Osteocyte (in vitro differentiated cells): ENCODE measurements at regions not wholly inside any gene's neighbourhood (a gene's known extent, or its start where the extent isn't known, plus 50 kb on each side); places are given as distances from the start of the nearest gene placed in this dataset.
A peak's percentile ranks its signal among the peaks of the same experiment; 100 is the strongest.

Experiments used
- DNase-seq: peaks from one replicate; pipeline ENCODE4 v3.0.0; 2021; ENCODE audit warnings: mixed read lengths; ENCODE audit not compliant: unreplicated experiment; ENCODE audit errors: extremely low spot score
- H3K27ac Mint-ChIP-seq: one replicate; pipeline ENCODE4 v1.8.0; 2021; ENCODE audit warnings: mild to moderate bottlenecking, mixed read lengths; ENCODE audit not compliant: unreplicated experiment
- H3K27me3 Mint-ChIP-seq: one replicate; pipeline ENCODE4 v1.8.0; 2021; ENCODE audit warnings: mixed read lengths; ENCODE audit not compliant: unreplicated experiment
- H3K36me3 Mint-ChIP-seq: one replicate; pipeline ENCODE4 v1.8.0; 2021; ENCODE audit warnings: mixed read lengths; ENCODE audit not compliant: unreplicated experiment
- H3K4me1 Mint-ChIP-seq: one replicate; pipeline ENCODE4 v1.8.0; 2021; ENCODE audit warnings: mixed read lengths; ENCODE audit not compliant: unreplicated experiment
- H3K4me3 Mint-ChIP-seq: one replicate; pipeline ENCODE4 v1.8.0; 2021; ENCODE audit warnings: mild to moderate bottlenecking, moderate library complexity, mixed read lengths; ENCODE audit not compliant: unreplicated experiment
- H3K9me3 Mint-ChIP-seq: one replicate; pipeline ENCODE4 v1.8.0; 2021; ENCODE audit warnings: mixed read lengths; ENCODE audit not compliant: unreplicated experiment
- TF ChIP-seq, protein P1 (sequence below): fragments of 200-600 bp; sonication (generic); IDR thresholded peaks from 2 replicates; pipeline ENCODE4 v1.5.0; 2021; ENCODE audit warnings: antibody characterized with exemption, mild to moderate bottlenecking, moderate library complexity

DNA sequence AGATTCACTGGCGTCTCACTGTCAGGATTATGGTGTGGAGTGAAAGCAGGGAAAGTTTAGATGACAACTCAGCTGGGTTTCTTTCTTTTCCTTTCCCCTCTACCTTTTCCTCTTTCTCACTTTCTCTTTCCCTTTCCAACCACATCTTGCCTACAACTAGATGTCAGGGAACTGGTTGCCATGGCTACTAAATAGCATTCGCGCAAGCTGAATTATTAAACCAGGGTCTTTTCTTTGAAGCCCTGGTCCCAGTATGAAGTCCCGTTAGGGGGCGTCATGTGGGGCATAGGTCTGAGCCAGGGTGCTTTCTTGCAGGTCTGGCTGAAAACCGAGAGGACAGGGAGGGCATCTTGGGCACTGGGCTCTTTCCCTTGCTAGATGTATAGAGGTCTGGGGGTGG is 168.4 kb upstream of the CACNA1E start:
- H3K9me3 Mint-ChIP-seq, result no peaks in the 10 kb centered on the region
- no peak for DNase-seq
- TF ChIP-seq, protein P1, sequence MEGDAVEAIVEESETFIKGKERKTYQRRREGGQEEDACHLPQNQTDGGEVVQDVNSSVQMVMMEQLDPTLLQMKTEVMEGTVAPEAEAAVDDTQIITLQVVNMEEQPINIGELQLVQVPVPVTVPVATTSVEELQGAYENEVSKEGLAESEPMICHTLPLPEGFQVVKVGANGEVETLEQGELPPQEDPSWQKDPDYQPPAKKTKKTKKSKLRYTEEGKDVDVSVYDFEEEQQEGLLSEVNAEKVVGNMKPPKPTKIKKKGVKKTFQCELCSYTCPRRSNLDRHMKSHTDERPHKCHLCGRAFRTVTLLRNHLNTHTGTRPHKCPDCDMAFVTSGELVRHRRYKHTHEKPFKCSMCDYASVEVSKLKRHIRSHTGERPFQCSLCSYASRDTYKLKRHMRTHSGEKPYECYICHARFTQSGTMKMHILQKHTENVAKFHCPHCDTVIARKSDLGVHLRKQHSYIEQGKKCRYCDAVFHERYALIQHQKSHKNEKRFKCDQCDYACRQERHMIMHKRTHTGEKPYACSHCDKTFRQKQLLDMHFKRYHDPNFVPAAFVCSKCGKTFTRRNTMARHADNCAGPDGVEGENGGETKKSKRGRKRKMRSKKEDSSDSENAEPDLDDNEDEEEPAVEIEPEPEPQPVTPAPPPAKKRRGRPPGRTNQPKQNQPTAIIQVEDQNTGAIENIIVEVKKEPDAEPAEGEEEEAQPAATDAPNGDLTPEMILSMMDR, result no peak
- H3K27me3 Mint-ChIP-seq, result peaks cover 58% of the 10 kb centered on the region
- H3K4me1 Mint-ChIP-seq, result peaks cover 5% of the 10 kb centered on the region
- H3K4me3 Mint-ChIP-seq, result no peak overlapping the region
- H3K27ac Mint-ChIP-seq, result no peak overlapping the region
- no peaks in the 10 kb centered on the region for H3K36me3 Mint-ChIP-seq

DNA sequence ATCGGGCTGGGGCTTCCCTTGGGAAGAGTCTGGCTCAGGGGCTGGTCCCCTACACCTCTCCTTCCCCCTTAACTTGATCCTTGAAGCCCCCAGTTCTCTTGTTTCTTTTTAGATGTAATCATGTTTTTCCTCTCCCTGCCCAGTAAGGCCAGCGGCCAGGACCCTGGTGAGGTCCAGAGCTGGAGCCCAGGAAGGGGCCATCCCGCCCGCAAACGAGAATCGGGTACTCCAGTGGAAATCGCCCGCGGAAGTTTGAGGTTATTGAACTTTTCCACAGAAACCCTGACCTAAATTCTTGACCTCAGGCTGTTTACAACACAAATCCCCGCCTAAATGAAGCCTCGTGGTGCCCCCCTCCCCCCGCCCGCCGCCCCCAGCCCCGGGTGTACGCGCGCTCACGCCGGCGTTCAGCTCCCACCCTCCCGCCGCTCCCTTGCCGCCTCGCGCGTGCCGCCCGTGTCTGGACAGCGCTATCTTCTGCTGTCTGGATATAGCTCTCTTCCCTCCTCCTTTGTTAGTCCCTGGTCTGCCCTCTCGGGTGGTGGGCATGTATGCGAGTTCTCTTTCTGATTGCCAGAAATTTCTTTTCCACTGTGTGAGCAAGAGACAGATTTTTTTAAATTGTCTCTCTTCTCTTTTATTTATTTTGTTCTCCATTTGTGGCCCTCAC is 165.9 kb upstream of the CACNA1E start:
- Mint-ChIP-seq H3K4me1 (peaks cover 5% of the 10 kb centered on the region), H3K4me3 (no peak overlapping the region), H3K27me3 (peaks cover 61% of the 10 kb centered on the region), H3K9me3 (no peaks in the 10 kb centered on the region), H3K36me3 (no peaks in the 10 kb centered on the region), H3K27ac (no peak overlapping the region)
- TF ChIP-seq, protein P1, result no peak
- DNase-seq, result peak; percentile 59

DNA sequence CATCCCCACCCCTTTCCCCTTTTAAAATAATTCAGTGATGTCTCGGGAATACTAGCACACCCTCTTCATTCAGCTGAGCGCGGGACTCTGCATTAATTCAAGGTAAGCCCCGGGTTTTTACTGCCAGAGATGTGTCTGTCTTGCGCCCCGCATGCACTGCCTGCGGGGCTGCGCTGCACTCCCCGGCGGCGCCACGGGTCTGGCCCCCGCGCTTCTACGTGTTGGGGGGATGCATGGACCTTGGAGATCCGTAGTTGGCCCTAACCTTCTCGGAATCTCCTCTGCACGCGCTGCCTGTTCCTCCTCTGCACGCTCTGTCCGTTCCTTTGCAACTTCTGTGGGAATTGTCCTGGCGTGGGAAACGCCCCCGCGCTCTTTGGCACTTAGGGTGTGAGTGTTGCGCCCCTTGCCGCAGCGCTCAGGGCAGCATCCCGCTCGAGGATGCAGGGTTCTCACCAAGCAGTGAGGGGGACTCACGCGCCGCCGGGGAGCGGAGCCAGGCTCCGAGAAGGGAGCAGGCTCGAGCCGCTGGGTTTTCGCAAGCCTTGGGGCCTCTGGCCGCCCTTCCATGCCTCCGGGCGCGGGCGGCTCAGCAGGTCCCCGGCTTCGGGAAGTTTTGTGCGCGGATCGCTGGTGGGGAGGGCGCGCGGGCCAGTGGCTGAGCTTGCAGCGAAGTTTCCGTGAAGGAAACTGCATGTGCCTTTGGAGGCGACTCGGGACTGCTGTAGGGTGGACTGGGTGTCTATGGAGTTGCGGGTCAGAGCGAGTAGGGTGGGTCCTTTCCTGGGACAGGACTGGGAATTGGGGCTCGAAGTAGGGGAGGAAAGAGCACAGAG is 165.1 kb upstream of the CACNA1E start:
- Mint-ChIP-seq H3K27me3 (peaks cover 59% of the 10 kb centered on the region), H3K27ac (no peak overlapping the region)

DNA sequence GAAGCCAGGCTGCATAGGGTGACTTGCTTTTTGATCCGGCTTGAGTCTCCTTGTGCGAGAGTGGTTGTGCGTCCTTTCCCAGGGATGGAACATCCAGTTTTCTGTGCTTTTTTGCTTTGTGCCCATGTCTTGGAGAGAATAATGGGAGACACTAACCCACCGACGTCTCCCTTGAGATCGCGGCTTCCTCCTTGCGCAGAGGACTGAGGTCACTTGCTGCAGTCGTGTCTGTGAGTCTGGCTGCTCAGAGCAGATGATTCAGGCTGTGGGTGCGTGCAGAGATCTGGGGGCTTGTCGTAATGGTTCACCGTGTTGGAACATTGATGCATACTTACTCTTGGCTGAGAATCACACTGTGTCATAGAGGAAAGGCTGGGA is 164.5 kb upstream of the CACNA1E start:
- H3K27ac Mint-ChIP-seq, result no peak overlapping the region
- H3K4me1 Mint-ChIP-seq, result peaks cover 5% of the 10 kb centered on the region
- H3K4me3 Mint-ChIP-seq, result no peak overlapping the region
- H3K36me3 Mint-ChIP-seq, result no peaks in the 10 kb centered on the region
- H3K9me3 Mint-ChIP-seq, result no peaks in the 10 kb centered on the region
- TF ChIP-seq, protein P1, result no peak
- DNase-seq, result peak; percentile 60
- peaks cover 59% of the 10 kb centered on the region for H3K27me3 Mint-ChIP-seq

More for the DNA sequence above, 165.1 kb upstream of the CACNA1E start:
- TF ChIP-seq, protein P1, result no peak
- peak; percentile 77 for DNase-seq
- Mint-ChIP-seq H3K4me1 (peaks cover 5% of the 10 kb centered on the region), H3K4me3 (no peak overlapping the region), H3K9me3 (no peaks in the 10 kb centered on the region), H3K36me3 (no peaks in the 10 kb centered on the region)

DNA sequence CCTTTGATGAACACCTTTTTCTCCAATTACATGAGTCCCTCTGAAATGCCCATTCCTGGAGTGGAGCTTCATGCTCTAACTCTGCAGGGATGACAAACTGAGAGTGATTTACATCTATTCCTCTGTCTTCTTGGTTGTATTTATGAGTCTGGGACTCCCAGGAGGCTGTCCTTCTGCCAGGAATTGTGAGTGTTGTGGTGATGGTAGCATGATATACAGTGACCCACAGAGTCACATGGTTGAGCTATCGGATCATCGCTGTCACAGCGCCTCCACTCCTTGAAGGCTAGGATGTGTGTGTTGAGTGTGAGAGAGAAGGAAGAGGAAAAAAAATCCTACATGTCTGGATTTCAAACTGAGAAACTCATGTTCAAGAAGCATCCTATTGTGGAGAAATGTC is 163.4 kb upstream of the CACNA1E start:
- Mint-ChIP-seq H3K4me3 (no peak overlapping the region), H3K27ac (no peak overlapping the region), H3K27me3 (peaks cover 51% of the 10 kb centered on the region), H3K36me3 (no peaks in the 10 kb centered on the region), H3K9me3 (no peaks in the 10 kb centered on the region), H3K4me1 (peaks cover 5% of the 10 kb centered on the region)
- DNase-seq, result peak; percentile 8
- TF ChIP-seq, protein P1, result no peak
